ES-I3 (cell line): ENCODE measurements at regions not wholly inside any gene's neighbourhood (a gene's known extent, or its start where the extent isn't known, plus 50 kb on each side); places are given as distances from the start of the nearest gene placed in this dataset.

ENCODE experiments used
- H3K36me3 ChIP-seq: 2 replicates; pipeline ENCODE4 v1.6.1; 2013; ENCODE audit warnings: mild to moderate bottlenecking, low read length, control low read depth, moderate library complexity; ENCODE audit not compliant: insufficient read depth
- H3K4me1 ChIP-seq: 2 replicates; pipeline ENCODE4 v1.6.1; 2013; ENCODE audit warnings: mild to moderate bottlenecking, control low read depth, low read length; ENCODE audit not compliant: insufficient read depth
- H3K9ac ChIP-seq: 2 replicates; pipeline ENCODE4 v1.6.1; 2013; ENCODE audit warnings: low read depth, mild to moderate bottlenecking, low read length, moderate library complexity
- H3K9me3 ChIP-seq: 2 replicates; pipeline ENCODE4 v1.6.1; 2013; ENCODE audit warnings: mild to moderate bottlenecking, low read length, moderate library complexity; ENCODE audit not compliant: control insufficient read depth, insufficient read depth

DNA sequence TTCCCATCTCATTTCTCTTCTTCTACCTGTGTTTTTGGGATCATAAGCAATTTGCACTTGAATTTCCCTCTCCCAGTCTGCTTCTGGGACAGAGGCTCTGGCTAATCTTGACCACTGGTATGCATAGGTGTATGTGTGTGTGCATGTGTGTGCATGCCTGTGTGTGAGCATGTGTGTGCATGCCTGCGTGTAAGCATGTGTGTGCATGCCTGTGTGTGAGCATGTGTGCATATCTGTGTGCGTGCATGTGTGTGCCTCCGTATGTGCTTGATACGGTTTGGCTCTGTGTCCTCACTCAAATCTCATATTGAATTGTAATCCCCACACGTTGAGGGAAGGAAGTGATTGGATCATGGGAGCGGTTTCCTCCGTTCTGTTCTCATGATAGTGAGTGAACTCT, 77.7 kb downstream of the HAPSTR1 start:
- H3K9me3 ChIP-seq, result no peaks in the 10 kb centered on the region
- H3K36me3 ChIP-seq, result no peaks in the 10 kb centered on the region
- H3K9ac ChIP-seq, result no peak overlapping the region
- H3K4me1 ChIP-seq, result no peaks in the 10 kb centered on the region

DNA sequence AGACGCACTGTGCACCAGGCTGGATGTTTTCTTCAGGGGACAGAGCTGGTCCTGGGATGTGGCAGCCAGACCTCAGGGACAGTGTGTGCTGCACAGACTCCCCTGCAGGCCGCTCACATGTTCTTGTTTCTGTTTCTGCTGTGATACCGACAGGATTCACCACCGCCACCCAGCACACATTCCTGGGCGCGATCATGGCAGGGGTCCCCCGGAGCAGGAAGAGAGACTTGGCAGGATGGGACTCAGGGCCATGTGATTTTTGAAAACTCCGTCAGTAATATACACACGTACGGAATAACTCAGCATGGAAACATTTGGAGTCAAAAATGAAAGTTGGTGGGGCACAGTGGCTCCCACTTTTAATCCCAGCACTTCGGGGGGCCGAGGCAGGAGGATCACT, 79.0 kb downstream of the HAPSTR1 start:
- Histone ChIP-seq H3K9me3 (no peaks in the 10 kb centered on the region), H3K4me1 (no peaks in the 10 kb centered on the region), H3K36me3 (no peaks in the 10 kb centered on the region), H3K9ac (no peak overlapping the region)

DNA sequence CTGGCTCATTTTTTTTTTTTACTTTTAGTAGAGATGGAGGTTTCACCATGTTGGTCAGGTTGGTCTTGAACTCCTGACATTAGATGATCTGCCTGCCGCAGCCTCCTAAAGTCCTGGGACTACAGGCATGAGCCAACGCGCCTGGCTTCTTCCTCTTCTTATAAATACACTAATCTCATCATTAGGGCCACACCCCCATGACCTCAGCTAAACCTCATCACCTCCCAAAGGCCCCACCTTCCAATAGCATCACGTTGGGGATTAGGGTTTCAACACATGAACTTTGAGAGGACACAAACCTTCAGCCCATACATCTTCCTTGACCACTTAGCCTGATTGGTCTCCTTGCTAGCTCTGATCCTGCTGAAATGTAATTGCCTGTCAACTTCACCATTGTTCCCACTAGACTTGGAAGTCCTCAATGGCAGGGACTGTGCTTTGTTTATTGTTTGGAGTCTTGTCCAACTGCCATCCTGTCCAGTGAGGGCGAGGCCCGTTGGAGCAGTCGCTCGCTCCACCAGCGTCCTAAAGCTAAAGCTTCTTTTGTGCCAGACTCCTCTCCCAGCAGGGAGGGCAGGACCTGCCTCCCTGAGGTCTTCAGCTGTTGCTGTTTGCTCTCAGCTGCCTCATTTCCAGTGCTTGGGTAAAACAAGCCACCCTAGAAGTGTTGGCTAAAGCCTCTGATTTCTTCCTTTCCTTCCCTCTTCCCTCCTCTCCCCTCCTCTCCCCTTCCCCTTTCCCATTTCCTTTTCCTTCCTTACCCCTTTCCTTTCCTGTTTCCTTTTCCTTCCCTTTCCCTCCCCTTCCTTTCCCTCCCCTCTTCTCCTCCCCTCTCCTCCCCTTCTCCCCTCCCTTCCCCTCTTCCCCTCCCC, 85.3 kb downstream of the HAPSTR1 start:
- Histone ChIP-seq H3K9me3 (no peaks in the 10 kb centered on the region), H3K4me1 (no peaks in the 10 kb centered on the region), H3K36me3 (no peaks in the 10 kb centered on the region), H3K9ac (no peak overlapping the region)

- no peaks in the 10 kb centered on the region for H3K36me3 ChIP-seq
- no peak overlapping the region for H3K9ac ChIP-seq
- no peaks in the 10 kb centered on the region for H3K4me1 ChIP-seq
- H3K9me3 ChIP-seq, result no peaks in the 10 kb centered on the region
Measured at GRCh38 chr16:9177861-9178260, 86.4 kb downstream of the HAPSTR1 start.

DNA sequence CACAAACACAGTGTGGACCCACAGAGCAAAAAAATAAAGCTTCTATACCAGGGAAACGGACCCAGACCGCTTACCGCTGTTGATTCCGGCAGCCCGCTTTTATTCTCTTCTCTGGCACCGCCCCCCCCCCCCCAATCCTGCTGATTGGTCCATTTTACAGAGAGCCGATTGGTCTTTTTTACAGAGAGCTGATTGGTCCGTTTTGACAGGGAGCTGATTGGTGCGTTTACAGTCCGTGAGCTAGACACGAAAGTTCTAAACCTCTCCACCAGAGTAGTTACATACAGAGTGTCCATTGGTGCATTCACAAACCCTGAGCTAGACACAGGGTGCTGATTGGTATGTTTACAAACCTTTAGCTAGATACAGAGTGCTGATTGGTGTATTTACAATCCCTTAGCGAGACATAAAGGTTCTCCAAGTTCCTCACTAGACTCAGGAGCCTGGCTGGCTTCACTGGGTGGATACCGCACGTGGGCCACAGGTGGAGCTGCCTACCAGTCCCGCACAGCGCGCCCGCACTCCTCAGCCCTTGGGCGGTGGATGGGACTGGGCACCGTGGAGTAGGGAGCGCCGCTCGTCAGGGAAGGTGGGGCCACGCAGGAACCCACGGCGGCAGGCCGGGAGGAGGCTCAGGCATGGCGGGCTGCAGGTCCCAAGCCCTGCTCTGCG, 92.4 kb downstream of the HAPSTR1 start:
- no peaks in the 10 kb centered on the region for H3K36me3 ChIP-seq
- H3K9me3 ChIP-seq, result no peaks in the 10 kb centered on the region
- peaks cover 7% of the 10 kb centered on the region; the same call in 1 of the 2 replicates for H3K4me1 ChIP-seq
- H3K9ac ChIP-seq, result 0 out of 2 replicates have a peak overlapping the region, but pooled peaks have one; percentile 11

- Histone ChIP-seq H3K4me1 (peaks cover 7% of the 10 kb centered on the region; the same call in 1 of the 2 replicates), H3K9ac (no peak overlapping the region), H3K9me3 (no peaks in the 10 kb centered on the region), H3K36me3 (no peaks in the 10 kb centered on the region)
Measured at GRCh38 chr16:9184354-9184690, 92.9 kb downstream of the HAPSTR1 start.

GRCh38 chr16:9185381-9185780, 93.9 kb downstream of the HAPSTR1 start:
- Histone ChIP-seq H3K9me3 (no peaks in the 10 kb centered on the region), H3K9ac (no peak overlapping the region), H3K4me1 (peaks cover 7% of the 10 kb centered on the region; the same call in 1 of the 2 replicates), H3K36me3 (no peaks in the 10 kb centered on the region)

DNA sequence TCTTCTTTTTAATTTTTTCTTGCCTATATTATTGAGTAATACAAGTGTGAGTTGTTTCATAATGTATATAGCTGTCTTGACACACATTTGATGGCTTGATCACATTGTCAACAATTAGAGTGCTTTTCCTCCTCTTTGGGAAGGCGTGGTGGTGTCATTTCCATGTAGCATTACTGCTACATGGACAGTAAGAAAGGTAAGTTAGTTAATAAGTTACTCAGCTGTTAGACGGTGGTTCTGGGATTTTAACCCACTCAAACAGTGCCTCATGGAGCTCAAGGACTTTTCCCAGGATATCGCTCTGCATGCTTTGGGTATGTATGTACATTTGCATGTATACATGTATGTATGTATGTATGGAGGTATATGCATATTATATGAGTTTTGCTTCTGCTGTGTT, 94.6 kb downstream of the HAPSTR1 start:
- Histone ChIP-seq H3K4me1 (peaks cover 7% of the 10 kb centered on the region; the same call in 1 of the 2 replicates), H3K9me3 (no peaks in the 10 kb centered on the region), H3K36me3 (no peaks in the 10 kb centered on the region), H3K9ac (no peak overlapping the region)

DNA sequence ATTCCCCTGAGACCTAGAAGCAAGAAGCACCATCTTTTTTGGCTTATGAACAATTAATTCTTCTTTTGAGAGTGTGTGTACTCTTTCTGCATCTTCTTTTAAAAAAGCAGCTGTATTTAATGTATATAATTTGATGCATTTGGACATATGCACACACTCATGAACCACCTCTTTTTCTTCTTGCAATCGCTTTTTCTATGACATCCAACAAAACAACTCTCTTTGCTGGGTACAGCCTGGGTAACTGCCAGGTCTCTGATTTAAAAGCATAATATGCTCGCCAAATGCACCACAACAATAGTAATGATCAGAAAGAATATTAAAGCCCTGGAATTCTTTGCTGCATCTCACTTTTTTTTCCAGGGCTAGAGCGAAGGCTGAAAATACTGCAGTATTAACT, 97.3 kb downstream of the HAPSTR1 start:
- H3K4me1 ChIP-seq, result peaks cover 11% of the 10 kb centered on the region; the same call in 1 of the 2 replicates
- peaks cover 3% of the 10 kb centered on the region; the same call in 1 of the 2 replicates for H3K9me3 ChIP-seq
- no peaks in the 10 kb centered on the region for H3K36me3 ChIP-seq
- H3K9ac ChIP-seq, result no peak overlapping the region

DNA sequence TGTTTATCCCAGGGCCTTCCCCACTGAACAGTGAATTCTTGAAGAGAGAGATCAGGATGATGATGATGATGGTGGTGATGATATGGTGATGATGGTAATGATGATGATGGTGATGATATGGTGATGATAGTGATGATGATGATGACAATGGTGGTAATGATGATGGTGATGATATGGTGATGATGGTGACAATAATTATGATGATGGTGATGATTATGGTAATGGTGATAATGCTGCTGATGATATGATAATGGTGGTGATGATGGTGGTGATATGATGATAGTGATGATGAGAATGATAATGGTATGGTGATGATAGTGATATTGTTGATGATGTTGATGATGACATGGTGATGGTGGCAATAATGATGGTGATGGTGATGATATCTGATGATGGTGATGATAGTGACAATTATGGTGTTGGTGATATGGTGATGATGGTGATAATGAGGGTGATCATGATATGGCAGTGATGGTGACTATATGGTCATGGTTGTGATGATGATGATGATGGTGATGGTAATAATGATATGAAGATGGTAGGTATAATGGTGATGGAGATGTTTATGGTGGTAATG, 99.9 kb downstream of the HAPSTR1 start:
- no peak overlapping the region for H3K9ac ChIP-seq
- H3K9me3 ChIP-seq, result peaks cover 3% of the 10 kb centered on the region; the same call in 1 of the 2 replicates
- peaks cover 11% of the 10 kb centered on the region; the same call in 1 of the 2 replicates for H3K4me1 ChIP-seq
- H3K36me3 ChIP-seq, result no peaks in the 10 kb centered on the region

DNA sequence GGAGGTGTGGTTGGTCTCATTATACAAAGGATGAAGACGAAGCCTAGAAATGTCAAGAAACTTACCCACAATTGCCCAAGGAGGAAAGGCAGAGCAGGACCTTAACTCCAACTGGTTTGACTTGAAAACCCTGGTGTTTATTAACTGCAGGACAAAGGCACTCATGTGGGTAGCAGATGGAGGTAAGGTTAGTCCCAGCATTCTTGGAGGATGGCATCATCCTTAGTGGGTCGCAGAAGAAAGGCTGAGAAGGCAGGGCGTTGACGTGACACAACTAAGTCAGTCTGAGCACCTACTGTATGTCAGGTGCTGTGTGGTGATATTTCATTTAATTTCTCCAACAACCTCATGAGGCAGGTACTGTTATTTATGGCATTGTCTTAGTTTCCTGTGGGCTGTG, 101.3 kb downstream of the HAPSTR1 start:
- Histone ChIP-seq H3K36me3 (no peaks in the 10 kb centered on the region), H3K9me3 (peaks cover 3% of the 10 kb centered on the region; the same call in 1 of the 2 replicates), H3K9ac (no peak overlapping the region), H3K4me1 (peaks cover 11% of the 10 kb centered on the region; the same call in 1 of the 2 replicates)

DNA sequence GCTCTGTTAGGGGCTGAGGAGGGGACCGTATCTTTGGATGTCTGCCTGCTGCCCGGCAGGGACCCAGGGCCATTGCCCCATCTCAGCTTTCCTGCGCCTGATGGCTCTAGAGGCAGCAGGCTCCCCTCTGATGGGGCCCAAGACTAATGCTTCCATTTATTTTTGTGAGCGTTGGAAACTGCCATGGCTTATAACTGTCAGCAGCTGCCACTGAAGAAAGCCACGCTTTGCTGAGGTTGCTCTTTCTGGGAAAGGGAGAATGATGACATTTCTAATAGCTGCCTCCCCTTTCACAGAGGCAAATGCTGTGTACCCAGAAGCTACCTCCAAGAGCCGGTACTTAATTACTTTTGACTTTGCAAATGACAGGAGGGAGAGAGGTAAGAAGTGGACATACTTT, 103.8 kb downstream of the HAPSTR1 start:
- H3K4me1 ChIP-seq, result 0 out of 2 replicates have a peak, but pooled peaks cover 4% of the 10 kb centered on the region
- peaks cover 3% of the 10 kb centered on the region; the same call in 1 of the 2 replicates for H3K9me3 ChIP-seq
- no peaks in the 10 kb centered on the region for H3K36me3 ChIP-seq
- no peak overlapping the region for H3K9ac ChIP-seq

DNA sequence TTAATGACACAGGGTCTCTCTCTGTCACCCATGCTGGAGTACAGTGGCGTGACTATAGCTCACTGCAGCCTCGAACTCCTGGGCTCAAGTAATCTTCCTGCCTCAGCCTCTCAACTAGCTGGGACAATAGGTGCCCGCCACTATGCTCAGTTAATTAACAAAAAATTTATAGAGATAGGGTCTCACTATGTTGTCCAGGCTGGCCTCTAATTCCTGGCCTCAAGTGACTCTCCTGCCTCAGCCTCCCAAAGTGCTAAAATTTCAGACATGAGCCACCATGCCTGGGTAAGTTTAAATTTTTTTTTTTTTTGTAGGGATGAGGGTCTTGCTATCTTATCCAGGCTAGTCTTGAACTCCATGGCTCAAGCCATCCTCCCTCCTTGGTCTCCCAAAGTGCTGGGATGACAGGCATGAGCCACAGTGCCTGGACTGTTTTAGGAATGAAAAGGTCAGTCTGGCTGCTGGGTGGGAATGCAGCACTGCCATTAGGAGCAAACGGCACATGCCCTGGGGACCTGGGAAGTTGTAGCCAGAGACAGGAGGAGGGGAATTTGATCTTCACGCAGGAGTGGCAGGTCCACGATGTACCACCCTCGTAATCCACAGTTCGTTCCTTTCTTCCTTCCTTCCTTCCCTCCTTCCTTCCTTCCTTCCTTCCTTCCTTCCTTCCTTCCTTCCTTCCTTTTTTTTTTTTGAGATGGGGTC, 106.7 kb downstream of the HAPSTR1 start:
- peaks cover 5% of the 10 kb centered on the region for H3K9me3 ChIP-seq
- no peak overlapping the region for H3K9ac ChIP-seq
- no peaks in the 10 kb centered on the region for H3K36me3 ChIP-seq
- H3K4me1 ChIP-seq, result no peaks in the 10 kb centered on the region

DNA sequence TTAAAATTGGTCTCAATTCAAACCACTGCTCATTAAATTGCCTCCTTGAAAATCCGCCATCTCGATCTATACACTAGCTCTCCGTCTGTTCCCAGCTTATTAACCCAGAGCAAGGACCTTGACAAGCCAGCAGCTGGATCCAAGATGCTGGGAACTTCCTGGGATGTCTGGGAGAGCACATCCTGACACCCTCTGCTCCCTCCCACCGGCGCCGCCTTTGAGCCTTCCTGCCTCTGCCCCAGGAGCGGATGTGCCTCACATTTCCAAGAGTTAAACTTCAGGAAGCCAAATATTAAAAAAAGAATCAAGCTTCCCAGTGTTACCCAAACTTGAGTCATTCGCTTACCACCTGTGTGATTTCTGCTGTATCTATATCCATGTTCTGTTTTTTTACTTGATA, 107.9 kb downstream of the HAPSTR1 start:
- Histone ChIP-seq H3K4me1 (no peaks in the 10 kb centered on the region), H3K9me3 (peaks cover 2% of the 10 kb centered on the region; the same call in 1 of the 2 replicates)

More for the DNA sequence above, 107.9 kb downstream of the HAPSTR1 start:
- Histone ChIP-seq H3K36me3 (no peaks in the 10 kb centered on the region), H3K9ac (no peak overlapping the region)
